HL-60 (cell line): ENCODE measurements at regions not wholly inside any gene's neighbourhood (a gene's known extent, or its start where the extent isn't known, plus 50 kb on each side); places are given as distances from the start of the nearest gene placed in this dataset.

Source experiments
- CTCF ChIP-seq: IDR thresholded peaks from one replicate; pipeline ENCODE4 v1.5.1; 2011; ENCODE audit warnings: low read length, control low read depth, inconsistent platforms; ENCODE audit not compliant: insufficient read depth
- SPI1 ChIP-seq: IDR thresholded peaks from 2 replicates; pipeline ENCODE4 v1.6.1; 2012; ENCODE audit warnings: low read depth, mild to moderate bottlenecking, borderline replicate concordance

- no peak for TF ChIP-seq CTCF
- no peak for TF ChIP-seq SPI1
Observed at GRCh38 chr2:94939349-94939748, 68.1 kb downstream of the TEKT4 start.
